NT2/D1 (cell line): ENCODE measurements at regions not wholly inside any gene's neighbourhood (a gene's known extent, or its start where the extent isn't known, plus 50 kb on each side); places are given as distances from the start of the nearest gene placed in this dataset.

ENCODE experiments used
- SUZ12 ChIP-seq: IDR thresholded peaks from 2 replicates; pipeline ENCODE4 v1.6.1; 2011; ENCODE audit not compliant: insufficient read length, insufficient read depth; ENCODE audit errors: extremely low read depth
- ZNF274 ChIP-seq: IDR thresholded peaks from 2 replicates; pipeline ENCODE4 v1.6.1; 2011; ENCODE audit warnings: mild to moderate bottlenecking, low read depth, low read length

GRCh38 chr17:5638596-5638995, 54.3 kb upstream of the NLRP1 start:
- TF ChIP-seq SUZ12 (no peak), ZNF274 (no peak)
